ENCODE measurements at regions not wholly inside any gene's neighbourhood (a gene's known extent, or its start where the extent isn't known, plus 50 kb on each side); places are given as distances from the start of the nearest gene placed in this dataset.

GRCh38 chr5:163893281-163893680 lies 387.9 kb downstream of the MAT2B start:
- TF ChIP-seq CTCF (optimal IDR thresholded peaks at IDR 0.05 in 1 of 3, IDR thresholded peaks at IDR 0.05 in 1 of 3, conservative IDR thresholded peaks at IDR 0.05 in 1 of 3; ENCODE audit: extremely low read depth in 1 of 3, insufficient read depth in 2 of 3, low read length in 3 of 3) (no peak), EZH2 (IDR thresholded peaks at IDR 0.05; ENCODE audit: low read length) (no peak)

All from keratinocyte (primary cell).